RKO (cell line): ENCODE measurements at regions not wholly inside any gene's neighbourhood (a gene's known extent, or its start where the extent isn't known, plus 50 kb on each side); places are given as distances from the start of the nearest gene placed in this dataset.
"Not testable (repeated sequence)": the region's sequence is repeated elsewhere in the genome, so short reads cannot be mapped to it uniquely, and the experiment has no call there.

Experiments used
- DNase-seq: peaks from one replicate; pipeline ENCODE4 v3.0.0-alpha.2; 2016; ENCODE audit warnings: low spot score

- DNase-seq = no peak
Observed at GRCh38 chr7:113389112-113389646, 270.8 kb upstream of the SMIM30 start.

GRCh38 chr7:113383638-113384037, 265.3 kb upstream of the SMIM30 start:
- no peak for DNase-seq

- DNase-seq = no peak
Observed at GRCh38 chr7:113379746-113380145, 261.4 kb upstream of the SMIM30 start.

- no peak for DNase-seq
Observed at GRCh38 chr7:113374955-113375354, 256.6 kb upstream of the SMIM30 start.

- DNase-seq = no peak
Observed at GRCh38 chr7:113373863-113374262, 255.5 kb upstream of the SMIM30 start.

GRCh38 chr7:113371416-113372043, 253.2 kb upstream of the SMIM30 start:
- no peak for DNase-seq

- DNase-seq = no peak
Observed at GRCh38 chr7:113370910-113371309, 252.6 kb upstream of the SMIM30 start.

GRCh38 chr7:113368256-113368655, 249.9 kb upstream of the SMIM30 start:
- no peak for DNase-seq

- no peak for DNase-seq
Observed at GRCh38 chr7:113367041-113367586, 248.8 kb upstream of the SMIM30 start.

- no peak for DNase-seq
Observed at GRCh38 chr7:113366122-113366521, 247.8 kb upstream of the SMIM30 start.

- DNase-seq = no peak
Observed at GRCh38 chr7:113349339-113349738, 231.0 kb upstream of the SMIM30 start.

GRCh38 chr7:113339661-113340060, 221.3 kb upstream of the SMIM30 start:
- no peak for DNase-seq

GRCh38 chr7:113338071-113338696, 219.8 kb upstream of the SMIM30 start:
- no peak for DNase-seq

- DNase-seq = not testable (repeated sequence)
Observed at GRCh38 chr7:113336838-113337237, 218.5 kb upstream of the SMIM30 start.

GRCh38 chr7:113331155-113331898, 213.0 kb upstream of the SMIM30 start:
- DNase-seq = no peak

- DNase-seq = peak; percentile 15
Observed at GRCh38 chr7:113321201-113321600, 202.8 kb upstream of the SMIM30 start.

GRCh38 chr7:113320419-113320818, 202.1 kb upstream of the SMIM30 start:
- DNase-seq = no peak

- no peak for DNase-seq
Observed at GRCh38 chr7:113314594-113314993, 196.2 kb upstream of the SMIM30 start.

GRCh38 chr7:113308399-113308798, 190.0 kb upstream of the SMIM30 start:
- no peak for DNase-seq

- no peak for DNase-seq
Observed at GRCh38 chr7:113307147-113307546, 188.8 kb upstream of the SMIM30 start.

GRCh38 chr7:113306302-113306701, 187.9 kb upstream of the SMIM30 start:
- DNase-seq = no peak

GRCh38 chr7:113304104-113304503, 185.8 kb upstream of the SMIM30 start:
- DNase-seq = no peak

- DNase-seq = not testable (repeated sequence)
Observed at GRCh38 chr7:113303388-113303787, 185.0 kb upstream of the SMIM30 start.
